SK-N-SH (cell line): ENCODE measurements at regions not wholly inside any gene's neighbourhood (a gene's known extent, or its start where the extent isn't known, plus 50 kb on each side); places are given as distances from the start of the nearest gene placed in this dataset.

Experiments
- CTCF ChIA-PET: fragments of 300-600, 350-600 bp; formaldehyde crosslinking; extraction: SDS; loops from one replicate; lab custom pipeline; 2021; lab: Yijun Ruan, JAX
- POLR2A ChIA-PET: fragments of 350-600 bp; sonication (Branson Sonifier 250); formaldehyde crosslinking; extraction: SDS; loops from one replicate; lab custom pipeline; 2020; ENCODE audit warnings: antibody characterized with exemption, inconsistent platforms; lab: Yijun Ruan, JAX
- DNase-seq: peaks from one replicate; pipeline ENCODE4 v3.0.0; 2012
- H2AFZ ChIP-seq: fragments of 200-600 bp; sonication (generic); 2 replicates; pipeline ENCODE4 v1.8.1; 2016; ENCODE audit warnings: antibody characterized with exemption, mild to moderate bottlenecking, low read depth
- H3F3A ChIP-seq: fragments of 200-600 bp; sonication (generic); replicated peaks from 2 replicates; pipeline ENCODE3; 2016; ENCODE audit warnings: antibody characterized with exemption, mild to moderate bottlenecking; ENCODE audit not compliant: insufficient read depth
- H3K27ac ChIP-seq, 2 experiments: fragments of 200-500 bp in 1 of 2; fragments of 200-600 bp in 1 of 2; sonication (Bioruptor generic) in 1 of 2; sonication (generic), shearing (Covaris generic) in 1 of 2; 2 replicates each; pipeline versions ENCODE4 v1.5.1 to v1.6.1; 2014 to 2016; ENCODE audit warnings: low read depth in 2 of 2, inconsistent platforms in 1 of 2, low read length in 1 of 2, mild to moderate bottlenecking in 1 of 2, mixed read lengths in 1 of 2
- H3K27me3 ChIP-seq: fragments of 200-600 bp; sonication (generic), shearing (Covaris generic); 2 replicates; pipeline ENCODE4 v1.6.1; 2016; ENCODE audit warnings: mixed run types; ENCODE audit not compliant: insufficient read depth
- H3K36me3 ChIP-seq, 2 experiments: fragments of 200-500 bp in 1 of 2; fragments of 200-600 bp in 1 of 2; sonication (Bioruptor generic) in 1 of 2; sonication (generic) in 1 of 2; replicated peaks in 1 of 2; 2 replicates each; pipeline versions ENCODE3 to v1.5.1; 2014 to 2016; ENCODE audit warnings: low read length in 1 of 2, mild to moderate bottlenecking in 1 of 2; ENCODE audit not compliant: insufficient read depth in 2 of 2, control insufficient read depth in 1 of 2
- H3K4me1 ChIP-seq, 2 experiments: fragments of 200-500 bp in 1 of 2; fragments of 200-600 bp in 1 of 2; sonication (Bioruptor generic) in 1 of 2; sonication (generic), shearing (Covaris generic) in 1 of 2; 2 replicates each; pipeline versions ENCODE4 v1.5.1 to v1.6.1; 2014 to 2016; ENCODE audit warnings: low read depth in 1 of 2, low read length in 1 of 2, mixed run types in 1 of 2; ENCODE audit not compliant: insufficient read depth in 2 of 2, control insufficient read depth in 1 of 2
- H3K4me2 ChIP-seq: fragments of 200-600 bp; sonication (generic), shearing (Covaris generic); 2 replicates; pipeline ENCODE4 v1.6.1; 2017; ENCODE audit warnings: mixed run types
- H3K4me3 ChIP-seq, 2 experiments: fragments of 200-500 bp in 1 of 2; fragments of 200-600 bp in 1 of 2; sonication (Bioruptor generic) in 1 of 2; sonication (generic), shearing (Covaris generic) in 1 of 2; 2 replicates each; pipeline versions ENCODE4 v1.5.1 to v1.8.1; 2014 to 2016; ENCODE audit warnings: low read depth in 2 of 2, inconsistent platforms in 1 of 2, low read length in 1 of 2, mild to moderate bottlenecking in 1 of 2, mixed read lengths in 1 of 2, moderate library complexity in 1 of 2
- H3K79me2 ChIP-seq: fragments of 200-600 bp; sonication (generic); 2 replicates; pipeline ENCODE4 v1.8.1; 2017; ENCODE audit warnings: mild to moderate bottlenecking; ENCODE audit not compliant: insufficient read depth
- H3K9ac ChIP-seq: fragments of 200-600 bp; sonication (generic); 2 replicates; pipeline ENCODE4 v1.6.1; 2017; ENCODE audit warnings: mixed run types
- H3K9me2 ChIP-seq: fragments of 200-600 bp; sonication (generic); 2 replicates; pipeline ENCODE4 v1.6.1; 2017; ENCODE audit warnings: mixed run types
- H3K9me3 ChIP-seq: fragments of 200-600 bp; sonication (generic); 2 replicates; pipeline ENCODE4 v1.6.1; 2017; ENCODE audit warnings: mixed run types, mild to moderate bottlenecking, moderate library complexity
- H4K20me1 ChIP-seq: fragments of 200-600 bp; sonication (generic); 2 replicates; pipeline ENCODE4 v1.6.1; 2017; ENCODE audit warnings: mild to moderate bottlenecking, mixed run types; ENCODE audit not compliant: insufficient read depth
- CHD2 ChIP-seq: fragments of 150-350 bp; IDR thresholded peaks from 2 replicates; pipeline ENCODE4 v1.6.1; 2018; ENCODE audit warnings: low read length; ENCODE audit not compliant: partially characterized antibody
- CTCF ChIP-seq: fragments of 200-600 bp; sonication (generic); IDR thresholded peaks from 2 replicates; pipeline ENCODE4 v1.6.1; 2017; ENCODE audit warnings: antibody characterized with exemption, mild to moderate bottlenecking, moderate library complexity
- ELF1 ChIP-seq: IDR thresholded peaks from 2 replicates; pipeline ENCODE4 v1.4.0; 2012
- EP300 ChIP-seq, 2 experiments: IDR thresholded peaks; 2 replicates each; pipeline versions ENCODE4 v1.4.0 to v1.6.1; 2012; ENCODE audit warnings: borderline replicate concordance in 1 of 2, low read depth in 1 of 2, low read length in 1 of 2
- FOXM1 ChIP-seq: IDR thresholded peaks from 2 replicates; pipeline ENCODE4 v1.4.0; 2012; ENCODE audit warnings: low read depth, mild to moderate bottlenecking
- GABPA ChIP-seq: IDR thresholded peaks from 2 replicates; pipeline ENCODE4 v1.4.0; 2012; ENCODE audit warnings: low read depth, mild to moderate bottlenecking
- GATA2 ChIP-seq: sonication (generic); formaldehyde crosslinking; IDR thresholded peaks from 2 replicates; pipeline ENCODE4 v1.5.0; 2020; ENCODE audit warnings: mild to moderate bottlenecking, missing genetic modification reagents
- JUND ChIP-seq: IDR thresholded peaks from 2 replicates; pipeline ENCODE4 v1.4.0; 2012
- MEF2A ChIP-seq: IDR thresholded peaks from 2 replicates; pipeline ENCODE4 v1.4.0; 2012; ENCODE audit warnings: low read depth, borderline replicate concordance
- MXI1 ChIP-seq: IDR thresholded peaks from 2 replicates; pipeline ENCODE4 v1.6.1; 2012; ENCODE audit warnings: mild to moderate bottlenecking, low read depth, low read length, improper control_type of control experiment
- POLR2AphosphoS5 ChIP-seq: IDR thresholded peaks from 2 replicates; pipeline ENCODE4 v1.6.1; 2012; ENCODE audit warnings: low read depth, low read length
- RAD21 ChIP-seq: IDR thresholded peaks from 2 replicates; pipeline ENCODE4 v1.6.1; 2012; ENCODE audit warnings: mild to moderate bottlenecking, low read length
- RXRA ChIP-seq: IDR thresholded peaks from 2 replicates; pipeline ENCODE4 v1.4.0; 2012; ENCODE audit warnings: low read depth, mild to moderate bottlenecking, borderline replicate concordance
- SIN3A ChIP-seq: IDR thresholded peaks from 2 replicates; pipeline ENCODE4 v1.6.1; 2012; ENCODE audit warnings: low read depth, mild to moderate bottlenecking, low read length, moderate library complexity, borderline replicate concordance
- TAF1 ChIP-seq: IDR thresholded peaks from 2 replicates; pipeline ENCODE4 v1.6.1; 2012; ENCODE audit warnings: low read depth, mild to moderate bottlenecking, low read length, moderate library complexity, borderline replicate concordance
- TCF12 ChIP-seq: IDR thresholded peaks from 2 replicates; pipeline ENCODE4 v1.4.0; 2012
- USF2 ChIP-seq: fragments of 150-350 bp; IDR thresholded peaks from 2 replicates; pipeline ENCODE4 v1.6.1; 2017; ENCODE audit warnings: antibody characterized with exemption, low read length, low read depth, borderline replicate concordance
- YY1 ChIP-seq: IDR thresholded peaks from 2 replicates; pipeline ENCODE4 v1.4.0; 2012; ENCODE audit warnings: low read depth, mild to moderate bottlenecking
- TF ChIP-seq, protein P1 (sequence below): IDR thresholded peaks from 2 replicates; pipeline ENCODE4 v1.4.0; 2012; ENCODE audit warnings: low read depth, borderline replicate concordance
- TF ChIP-seq, protein P2 (sequence below): IDR thresholded peaks from 2 replicates; pipeline ENCODE4 v1.4.0; 2012; ENCODE audit warnings: low read depth

DNA sequence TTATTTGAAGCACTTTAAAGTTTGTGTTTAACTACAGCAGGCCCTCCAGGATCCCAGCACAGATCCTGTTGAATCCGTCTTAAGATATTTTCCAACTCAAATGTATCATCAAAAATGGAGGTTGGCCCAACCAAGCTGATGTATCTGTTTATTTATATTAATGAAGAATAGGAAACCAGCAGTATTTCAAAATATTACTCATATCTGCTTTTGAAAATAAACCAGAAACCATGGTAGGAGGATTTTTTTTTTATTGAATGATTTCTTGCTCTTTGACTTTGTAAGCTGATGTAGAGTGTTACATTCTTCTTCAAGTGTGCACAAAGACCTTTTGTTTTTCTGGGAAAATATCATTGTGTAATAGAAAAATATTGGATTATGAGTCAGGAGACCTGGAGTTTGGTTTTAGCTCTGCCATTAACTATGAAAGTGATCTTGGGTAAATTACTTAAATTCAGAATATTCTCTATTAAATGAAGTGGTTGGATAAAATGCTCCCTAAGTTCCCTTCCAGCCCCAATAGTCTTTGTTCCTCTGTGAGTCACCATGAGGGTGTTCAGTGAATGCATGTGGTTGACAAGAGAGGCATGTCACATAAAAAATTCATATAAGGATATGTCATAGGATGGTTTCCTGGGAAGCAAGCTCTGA, 221.3 kb upstream of the GAP43 start (continued):
- TF ChIP-seq CTCF: no peak
- 0 out of 2 replicates have a peak, but pooled peaks have one; percentile 9 for TF ChIP-seq TCF12
- no peak for TF ChIP-seq FOXM1
- no peak for TF ChIP-seq TAF1
- no peak for TF ChIP-seq RAD21
- TF ChIP-seq CHD2: no peak
- TF ChIP-seq ELF1: no peak
- TF ChIP-seq POLR2AphosphoS5: no peak

DNA sequence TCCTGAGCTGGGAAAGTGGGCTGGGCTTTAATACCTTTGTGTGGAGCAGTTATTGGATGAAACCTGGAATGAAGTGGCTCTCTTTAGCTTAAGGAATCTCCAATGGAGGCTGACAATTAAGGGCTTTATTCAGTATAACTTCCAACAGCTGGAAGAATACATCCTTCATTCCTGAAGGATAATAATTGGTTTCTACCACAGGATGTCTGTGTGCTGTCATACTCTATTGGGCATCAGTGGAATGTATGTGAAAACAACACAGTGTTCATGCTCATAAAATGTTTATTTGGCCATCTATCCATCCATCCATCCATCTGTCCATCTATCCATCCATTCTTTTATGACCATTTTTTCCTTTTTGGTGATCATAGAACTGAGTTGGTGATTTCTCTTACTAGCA, 220.7 kb upstream of the GAP43 start:
- no peak for TF ChIP-seq YY1
- no peak for TF ChIP-seq CTCF
- TF ChIP-seq GABPA: no peak
- TF ChIP-seq SIN3A: no peak
- no peak for TF ChIP-seq MXI1
- no peak for TF ChIP-seq USF2
- no peak for TF ChIP-seq GATA2
- TF ChIP-seq JUND: no peak
- TF ChIP-seq RXRA: no peak
- TF ChIP-seq, protein P1, sequence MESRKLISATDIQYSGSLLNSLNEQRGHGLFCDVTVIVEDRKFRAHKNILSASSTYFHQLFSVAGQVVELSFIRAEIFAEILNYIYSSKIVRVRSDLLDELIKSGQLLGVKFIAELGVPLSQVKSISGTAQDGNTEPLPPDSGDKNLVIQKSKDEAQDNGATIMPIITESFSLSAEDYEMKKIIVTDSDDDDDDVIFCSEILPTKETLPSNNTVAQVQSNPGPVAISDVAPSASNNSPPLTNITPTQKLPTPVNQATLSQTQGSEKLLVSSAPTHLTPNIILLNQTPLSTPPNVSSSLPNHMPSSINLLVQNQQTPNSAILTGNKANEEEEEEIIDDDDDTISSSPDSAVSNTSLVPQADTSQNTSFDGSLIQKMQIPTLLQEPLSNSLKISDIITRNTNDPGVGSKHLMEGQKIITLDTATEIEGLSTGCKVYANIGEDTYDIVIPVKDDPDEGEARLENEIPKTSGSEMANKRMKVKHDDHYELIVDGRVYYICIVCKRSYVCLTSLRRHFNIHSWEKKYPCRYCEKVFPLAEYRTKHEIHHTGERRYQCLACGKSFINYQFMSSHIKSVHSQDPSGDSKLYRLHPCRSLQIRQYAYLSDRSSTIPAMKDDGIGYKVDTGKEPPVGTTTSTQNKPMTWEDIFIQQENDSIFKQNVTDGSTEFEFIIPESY: no peak
- no peak for TF ChIP-seq EP300 (IDR thresholded peaks at IDR 0.05; ENCODE audit: borderline replicate concordance in 1 of 2, low read depth in 1 of 2, low read length in 1 of 2)
- TF ChIP-seq, protein P2, sequence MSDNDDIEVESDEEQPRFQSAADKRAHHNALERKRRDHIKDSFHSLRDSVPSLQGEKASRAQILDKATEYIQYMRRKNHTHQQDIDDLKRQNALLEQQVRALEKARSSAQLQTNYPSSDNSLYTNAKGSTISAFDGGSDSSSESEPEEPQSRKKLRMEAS: no peak
- no peak for TF ChIP-seq FOXM1
- TF ChIP-seq MEF2A: no peak
- TF ChIP-seq POLR2AphosphoS5: no peak
- H3K4me2 ChIP-seq: 0 out of 2 replicates have a peak overlapping the region, but pooled peaks have one; percentile 4
- no peaks in the 10 kb centered on the region for H4K20me1 ChIP-seq
- peaks cover 10 to 12% of the 10 kb centered on the region in 2 experiments; a peak in 2 of 4 replicates for H3K4me1 ChIP-seq
- peak overlapping the region in 1 of 2 experiments; percentile 96; a peak in 2 of 4 replicates for H3K27ac ChIP-seq
- POLR2A ChIA-PET: no interaction called here
- no peak overlapping the region for H3K4me3 ChIP-seq
- H3F3A ChIP-seq: peaks cover 30% of the 10 kb centered on the region
- H3K27me3 ChIP-seq: no peaks in the 10 kb centered on the region
- no peak for DNase-seq
- H3K79me2 ChIP-seq: no peaks in the 10 kb centered on the region
- no peaks in the 10 kb centered on the region for H3K9me3 ChIP-seq
- peak overlapping the region; percentile 61; the same call in 1 of the 2 replicates for H3K9ac ChIP-seq
- no peaks in the 10 kb centered on the region for H3K36me3 ChIP-seq
- CTCF ChIA-PET: interaction anchor here (0.9 kb wide), 1 partner anchor 9 kb away, joined by 3 read pairs; no protein-coding TSS in a partner anchor
- H2AFZ ChIP-seq: no peak overlapping the region
- H3K9me2 ChIP-seq: no peaks in the 10 kb centered on the region
